ENCODE measurements at regions not wholly inside any gene's neighbourhood (a gene's known extent, or its start where the extent isn't known, plus 50 kb on each side); places are given as distances from the start of the nearest gene placed in this dataset.
"Not testable (repeated sequence)": the region's sequence is repeated elsewhere in the genome, so short reads cannot be mapped to it uniquely, and the experiment has no call there.

DNA sequence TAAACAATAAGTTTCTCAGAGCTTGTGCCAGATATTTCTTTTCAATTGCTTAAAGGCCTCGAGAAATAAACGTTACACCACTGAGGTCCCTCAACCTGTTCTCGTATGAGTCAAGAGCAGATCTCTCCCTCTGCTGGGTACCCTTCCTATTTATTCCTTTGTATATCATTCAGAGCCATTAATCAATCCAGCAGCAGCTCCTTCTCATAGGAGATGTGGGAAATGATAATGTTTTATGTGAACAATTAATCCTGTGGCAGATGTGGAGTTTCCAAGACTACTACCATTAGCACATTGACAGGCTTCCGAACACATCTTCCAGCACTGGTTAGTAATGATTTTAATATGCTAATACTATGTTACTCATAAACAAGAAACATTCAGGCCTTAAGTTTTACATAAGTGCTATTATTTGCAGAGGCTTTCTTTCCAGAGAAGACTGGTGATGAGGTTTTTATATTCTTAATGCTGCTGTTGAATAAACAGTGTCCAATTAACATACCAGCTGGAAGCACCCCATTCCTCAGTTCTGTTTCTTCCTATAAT, 196.5 kb downstream of the ZNF608 start:
- no peak for DNase-seq (ENCODE audit: low read depth)

DNA sequence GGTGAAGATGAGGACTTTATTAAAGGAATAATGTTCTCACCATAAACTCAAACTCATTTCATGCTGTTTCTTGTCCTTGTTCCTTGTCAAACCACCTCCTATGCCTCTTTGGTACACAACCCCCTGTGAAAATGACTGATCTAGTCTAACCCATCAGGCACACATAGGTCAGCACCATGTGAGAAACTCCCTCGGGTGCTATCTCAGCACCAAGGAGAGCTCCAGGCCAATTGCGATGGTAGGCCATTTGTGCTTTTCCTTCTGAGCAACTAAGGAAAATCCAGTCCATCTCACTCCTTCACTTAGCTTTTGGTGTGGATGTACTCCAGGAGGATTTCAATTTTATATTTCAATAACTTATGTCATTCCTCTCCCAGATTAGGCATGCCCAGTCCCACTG, 199.8 kb downstream of the ZNF608 start:
- no peak for DNase-seq (ENCODE audit: low read depth)

DNA sequence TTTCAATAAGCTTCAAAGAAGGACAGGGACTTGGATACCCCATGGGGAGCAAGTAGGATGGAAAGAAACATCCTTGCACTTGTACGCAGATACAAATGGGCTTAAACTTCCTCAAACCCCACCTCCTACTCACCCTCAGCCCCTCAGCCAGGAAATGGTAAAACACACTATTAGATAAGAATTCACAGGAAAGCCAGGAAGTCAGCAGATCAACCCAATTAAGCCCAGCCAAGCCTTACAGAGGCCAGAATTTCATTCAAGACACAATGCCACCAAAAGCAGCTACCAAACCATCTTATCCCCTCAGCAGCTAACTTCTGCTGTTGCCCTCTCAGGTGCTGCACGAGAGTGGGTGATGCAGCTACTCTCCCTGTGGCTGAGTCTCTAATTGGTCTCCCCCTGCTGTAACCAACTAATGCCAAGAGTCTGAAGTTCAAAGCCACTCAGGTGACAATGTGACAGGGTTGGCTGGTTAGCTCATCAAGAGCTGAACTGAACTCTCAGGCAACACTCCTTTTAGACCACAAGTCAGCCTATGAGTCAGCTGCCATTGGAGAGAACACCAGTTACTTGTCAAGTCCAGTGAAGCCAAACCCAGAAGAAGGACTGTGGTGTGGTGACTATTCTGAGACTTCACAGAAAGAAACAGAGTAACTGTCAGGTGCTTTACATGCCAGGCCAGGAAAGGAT, 201.9 kb downstream of the ZNF608 start:
- no peak for DNase-seq (ENCODE audit: low read depth)

DNA sequence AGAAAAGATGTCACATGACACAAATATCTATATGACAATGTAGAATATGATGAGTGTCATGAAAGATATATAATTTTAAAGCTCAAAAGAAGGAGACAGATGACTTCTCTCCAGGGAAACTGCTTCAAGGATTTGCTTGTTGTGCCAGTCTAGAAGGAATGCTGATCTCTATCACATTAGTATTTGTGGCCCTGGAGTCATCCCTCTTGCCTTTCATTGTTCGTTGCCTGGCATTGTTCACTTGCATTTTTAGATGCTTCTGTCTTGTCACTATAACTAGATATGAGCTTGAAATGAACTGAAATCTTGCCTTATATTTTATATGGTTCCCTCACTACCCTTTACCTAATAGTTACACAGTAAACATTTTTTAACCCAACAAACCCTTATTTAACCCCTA, 207.5 kb downstream of the ZNF608 start:
- no peak for DNase-seq (ENCODE audit: low read depth)

DNA sequence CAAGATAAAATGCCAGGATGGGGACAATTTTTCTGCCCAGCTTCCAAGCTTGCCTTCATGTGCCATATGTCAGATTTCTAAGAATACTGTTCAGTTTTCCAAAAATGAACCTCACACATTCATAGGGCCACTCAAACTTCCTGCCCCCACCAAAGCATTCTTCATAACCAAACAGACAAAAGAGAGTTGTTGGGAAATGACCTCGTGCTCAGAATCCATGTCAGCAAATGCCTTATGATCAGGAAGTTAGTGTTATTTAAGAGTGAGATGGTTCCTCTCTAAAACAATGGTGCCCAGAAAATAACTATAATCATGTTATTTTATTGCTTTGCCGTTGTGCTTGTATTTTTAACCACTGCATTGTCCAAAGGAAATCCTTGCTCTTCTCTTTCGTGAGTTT, 208.2 kb downstream of the ZNF608 start:
- no peak for DNase-seq (ENCODE audit: low read depth)

DNA sequence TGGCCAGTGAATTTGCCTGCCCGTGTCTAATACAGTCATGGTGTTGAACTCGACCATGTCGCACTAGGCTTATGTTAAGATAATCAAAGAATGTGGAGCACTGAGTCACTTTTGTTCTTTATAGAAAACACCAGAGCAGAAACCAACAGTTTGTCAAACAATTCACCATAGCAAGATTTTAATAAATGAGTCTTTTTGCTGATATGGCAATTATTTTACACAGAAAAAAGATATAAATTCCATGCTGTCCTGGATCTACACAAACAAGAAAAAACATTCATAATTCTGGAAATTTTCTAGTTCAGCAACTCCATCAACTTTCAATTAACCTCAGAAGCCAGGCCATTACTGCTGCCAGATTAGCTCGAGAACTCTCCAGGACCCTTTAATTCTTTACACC, 208.9 kb downstream of the ZNF608 start:
- DNase-seq (ENCODE audit: low read depth): no peak

DNA sequence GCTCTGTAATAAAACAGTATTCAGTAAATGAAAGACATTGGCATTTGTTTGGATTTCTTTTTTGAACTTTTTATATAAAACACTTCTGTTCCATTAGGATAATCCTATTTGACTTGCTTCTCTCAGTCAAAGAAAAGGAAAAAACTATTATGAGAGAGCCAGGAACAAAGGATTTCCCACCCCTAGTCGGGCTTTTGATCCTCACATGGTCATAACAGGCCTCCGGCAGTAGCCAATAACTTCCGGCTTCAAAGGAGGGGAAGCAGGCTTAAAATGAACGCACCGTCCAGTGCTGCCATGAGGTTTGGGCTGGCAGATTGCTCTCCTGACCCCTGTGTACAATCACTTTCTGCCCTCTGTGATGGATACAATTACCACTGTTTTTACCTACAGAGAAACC, 209.3 kb downstream of the ZNF608 start:
- no peak for DNase-seq (ENCODE audit: low read depth)

DNA sequence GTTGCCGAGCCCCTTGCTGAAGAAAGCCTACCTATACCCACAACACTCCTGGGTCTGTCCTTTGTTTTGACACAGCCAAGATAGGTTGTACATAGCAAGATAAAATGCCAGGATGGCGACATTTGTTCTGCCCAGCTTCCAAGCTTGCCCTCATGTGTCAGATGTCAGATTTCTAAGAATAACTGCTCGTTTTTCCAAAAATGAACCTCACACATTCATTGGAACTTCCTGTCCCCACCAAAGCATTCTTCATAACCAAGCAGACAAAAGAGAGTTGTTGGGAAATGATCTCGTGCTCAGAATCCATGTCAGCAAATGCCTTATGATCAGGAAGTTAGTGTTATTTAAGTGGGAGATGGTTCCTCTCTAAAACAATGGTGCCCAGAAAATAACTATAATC, 210.1 kb downstream of the ZNF608 start:
- no peak for DNase-seq (ENCODE audit: low read depth)

DNA sequence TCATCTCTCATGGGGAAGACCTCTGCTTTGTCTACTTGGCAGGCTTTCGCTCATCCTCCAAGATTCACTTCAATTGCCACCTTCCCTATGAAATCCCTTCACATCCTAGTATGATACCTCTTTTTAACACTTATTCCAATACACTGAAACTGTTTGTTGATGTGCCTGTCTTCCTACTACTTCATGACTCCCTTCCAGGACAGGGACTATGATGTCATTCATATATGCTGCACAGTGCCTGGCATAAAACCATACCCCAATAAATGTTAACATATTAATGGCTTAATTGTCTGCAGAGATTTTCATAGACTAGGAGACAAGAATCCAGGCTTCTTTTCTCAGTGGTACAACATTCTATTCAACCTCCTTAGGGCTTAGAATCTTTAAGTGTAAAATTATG, 215.5 kb downstream of the ZNF608 start:
- DNase-seq (ENCODE audit: low read depth): no peak

DNA sequence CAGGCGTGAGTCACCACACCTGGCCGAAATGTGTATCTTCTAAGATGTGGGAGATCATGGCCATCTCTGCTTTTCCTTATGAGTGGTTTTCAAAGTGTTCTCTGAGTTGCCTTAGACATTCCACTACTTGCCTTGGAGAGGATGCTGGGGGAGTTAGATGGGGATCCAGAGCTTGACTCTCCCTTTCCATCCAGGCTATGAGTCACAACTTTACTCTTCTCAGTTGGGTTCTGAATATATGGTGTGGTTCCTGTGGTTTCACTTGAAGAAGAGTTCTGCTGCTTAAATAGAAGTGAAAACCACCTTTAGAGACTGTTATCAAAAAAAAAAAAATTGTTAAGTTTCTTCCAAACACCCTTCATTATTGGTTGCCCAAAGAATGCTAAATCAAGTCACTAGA, 217.6 kb downstream of the ZNF608 start:
- no peak for DNase-seq (ENCODE audit: low read depth)

DNA sequence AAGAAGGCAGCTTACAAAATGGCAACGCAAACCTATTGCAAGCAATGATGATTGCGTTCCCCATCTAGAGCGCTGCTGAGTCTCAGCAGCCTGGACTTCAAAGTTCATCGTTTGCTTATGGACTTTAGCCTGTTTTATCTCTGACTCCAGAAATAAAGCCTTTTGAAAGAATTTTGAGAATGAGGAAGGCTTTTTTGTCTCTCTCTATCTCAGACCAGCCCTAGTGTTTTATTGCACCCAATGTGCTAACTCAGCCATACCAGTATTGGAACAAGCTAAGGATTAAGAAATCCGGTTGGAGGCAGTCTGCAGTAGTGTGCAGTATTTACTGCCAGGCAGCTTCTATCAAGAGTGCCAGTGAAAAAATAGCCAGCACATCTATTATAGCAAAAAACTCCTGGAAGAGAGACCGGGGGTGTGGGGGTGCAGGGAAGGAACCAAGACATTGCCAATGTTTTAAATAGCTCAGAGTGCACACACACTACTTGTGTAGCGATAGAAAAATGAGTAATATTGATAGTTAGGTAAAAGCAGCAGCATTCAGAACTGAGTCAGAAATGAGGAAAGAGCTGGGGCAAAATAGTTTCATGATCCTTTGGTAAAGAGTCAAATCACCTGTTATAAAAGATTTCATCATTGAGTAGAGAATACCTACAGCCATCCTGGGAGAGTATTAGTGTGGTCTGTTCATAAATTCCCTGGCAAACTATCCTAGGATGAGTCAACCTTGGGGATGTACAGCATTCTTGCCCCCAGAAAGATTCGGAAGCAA, 219.0 kb downstream of the ZNF608 start:
- DNase-seq (ENCODE audit: low read depth): no peak

DNA sequence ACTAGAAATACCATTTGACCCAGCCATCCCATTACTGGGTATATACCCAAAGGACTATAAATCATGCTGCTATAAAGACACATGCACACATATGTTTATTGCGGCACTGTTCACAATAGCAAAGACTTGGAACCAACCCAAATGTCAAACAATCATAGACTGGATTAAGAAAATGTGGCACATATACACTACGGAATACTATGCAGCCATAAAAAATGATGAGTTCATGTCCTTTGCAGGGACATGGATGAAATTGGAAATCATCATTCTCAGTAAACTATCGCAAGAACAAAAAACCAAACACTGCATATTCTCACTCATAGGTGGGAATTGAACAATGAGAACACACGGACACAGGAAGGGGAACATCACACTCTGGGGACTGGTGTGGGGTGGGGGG, 220.4 kb downstream of the ZNF608 start:
- DNase-seq (ENCODE audit: low read depth): not testable (repeated sequence)

DNA sequence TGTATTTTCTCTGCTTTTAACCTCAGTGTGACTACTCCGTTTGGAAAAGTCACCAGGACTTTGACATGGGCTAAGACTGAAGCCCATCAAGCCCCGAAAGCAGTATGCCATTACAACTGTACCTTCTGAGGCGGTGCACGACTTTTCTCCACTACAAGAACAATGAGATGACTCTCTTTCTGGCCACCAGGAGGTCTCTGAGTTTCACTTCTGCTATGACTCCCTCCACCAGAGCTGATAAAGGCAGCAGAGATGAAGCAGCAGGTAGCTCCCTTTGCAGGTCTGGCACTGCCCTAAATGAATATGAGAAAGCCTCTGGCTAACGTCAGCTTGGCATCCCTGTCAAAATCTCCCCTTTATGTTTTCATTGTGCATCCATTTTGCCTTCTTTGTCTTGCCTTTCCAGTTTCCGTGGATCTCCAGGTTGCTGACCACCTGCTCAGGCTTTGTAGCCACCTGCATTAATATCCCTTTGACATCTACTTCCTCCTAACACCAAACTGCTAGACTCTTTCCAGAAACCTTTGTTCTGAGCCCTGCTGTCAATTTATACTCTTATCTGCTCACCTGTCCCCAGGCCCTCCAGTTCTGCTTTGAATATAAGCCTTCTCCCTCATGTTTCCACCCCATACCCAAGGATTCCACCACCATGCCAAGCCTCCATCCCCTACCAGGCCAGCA, 221.7 kb downstream of the ZNF608 start:
- DNase-seq (ENCODE audit: low read depth): no peak

DNA sequence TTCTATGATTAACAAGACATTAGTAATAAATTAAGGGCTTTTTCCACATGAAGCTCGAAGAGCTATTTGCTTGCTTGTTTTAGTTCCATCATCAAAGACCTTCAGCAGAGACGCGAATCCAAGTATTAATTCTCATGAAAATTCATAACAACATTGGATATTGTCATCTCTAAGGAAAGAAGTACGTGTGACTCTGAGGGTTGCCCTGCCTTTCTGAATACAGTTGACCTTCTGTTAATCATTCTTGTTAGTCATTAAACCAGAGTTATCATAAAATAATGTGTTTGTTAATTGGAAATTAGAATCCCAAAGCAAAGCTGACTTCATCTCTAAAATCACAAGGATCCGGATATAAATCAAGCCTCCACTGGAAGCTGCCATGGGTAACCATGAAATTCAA, 222.5 kb downstream of the ZNF608 start:
- DNase-seq (ENCODE audit: low read depth): no peak

DNA sequence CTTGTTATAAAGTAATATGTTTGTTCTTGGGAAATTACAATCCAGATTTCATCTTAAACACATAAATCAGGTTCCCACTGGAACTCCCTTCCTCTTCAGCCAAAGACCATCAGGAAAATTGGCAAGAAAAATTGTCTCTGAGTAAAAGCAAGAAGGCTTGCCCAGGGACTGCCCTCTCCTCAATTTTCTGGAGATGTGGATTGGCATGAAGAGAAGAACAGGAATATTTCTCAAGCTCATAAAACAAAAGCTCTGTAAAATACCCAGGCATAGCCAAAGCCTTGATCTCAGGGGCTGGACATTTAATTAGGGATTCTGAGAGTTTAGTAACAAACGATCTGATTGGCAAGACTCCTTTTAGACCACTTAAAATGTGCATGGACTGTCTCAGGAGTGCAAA, 223.4 kb downstream of the ZNF608 start:
- no peak for DNase-seq (ENCODE audit: low read depth)

DNA sequence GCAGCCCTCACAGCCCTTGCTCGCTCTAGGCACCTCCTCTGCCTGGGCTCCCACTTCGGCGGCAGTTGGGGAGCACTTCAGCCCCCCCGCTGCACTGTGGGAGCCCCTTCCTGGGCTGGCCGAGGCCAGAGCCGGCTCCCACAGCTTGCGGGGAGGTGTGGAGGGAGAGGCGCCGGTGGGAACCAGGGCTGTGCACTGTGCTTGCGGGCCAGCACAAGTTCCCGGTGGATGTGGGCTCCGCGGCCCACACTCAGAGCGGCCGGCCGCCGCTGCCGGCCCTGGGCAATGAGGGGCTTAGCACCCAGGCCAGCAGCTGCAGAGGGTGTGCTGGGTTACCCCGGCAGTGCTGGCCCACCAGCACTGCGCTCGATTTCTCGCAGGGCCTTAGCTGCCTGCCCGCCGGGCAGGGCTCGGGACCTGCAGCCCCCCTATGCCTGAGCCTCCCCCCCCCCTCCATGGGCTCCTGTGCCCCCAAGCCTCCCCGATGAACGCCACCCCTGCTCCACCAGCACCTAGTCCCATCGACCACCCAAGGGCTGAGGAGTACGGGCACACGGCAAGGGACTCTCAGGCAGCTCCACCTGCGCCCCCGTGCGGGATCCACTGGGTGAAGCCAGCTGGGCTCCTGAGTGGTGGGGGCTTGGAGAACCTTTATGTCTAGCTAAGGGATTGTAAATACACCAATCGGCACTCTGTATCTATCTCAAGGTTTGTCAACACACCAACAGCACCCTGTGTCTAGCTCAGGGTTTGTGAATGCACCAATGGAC, 224.8 kb downstream of the ZNF608 start:
- no peak for DNase-seq (ENCODE audit: low read depth)

DNA sequence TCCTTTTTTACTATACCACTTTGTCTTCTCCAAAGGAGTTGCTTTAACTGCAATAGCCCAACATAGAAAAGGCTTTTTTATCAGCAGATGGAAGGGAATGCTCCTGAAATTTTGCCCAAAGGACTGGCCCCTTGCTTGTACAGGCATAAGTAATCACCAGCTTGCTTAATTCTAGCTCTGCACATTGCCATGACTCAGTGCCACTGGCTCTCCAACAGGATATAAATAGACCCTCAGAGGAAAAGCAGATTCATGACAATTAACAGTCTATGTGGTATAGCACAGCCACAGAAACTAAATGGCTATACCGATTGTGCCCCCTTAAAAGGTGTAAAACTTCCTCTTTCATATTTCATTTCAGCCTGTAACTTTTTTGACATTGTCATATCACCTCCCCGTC, 227.0 kb downstream of the ZNF608 start:
- DNase-seq (ENCODE audit: low read depth): no peak

DNA sequence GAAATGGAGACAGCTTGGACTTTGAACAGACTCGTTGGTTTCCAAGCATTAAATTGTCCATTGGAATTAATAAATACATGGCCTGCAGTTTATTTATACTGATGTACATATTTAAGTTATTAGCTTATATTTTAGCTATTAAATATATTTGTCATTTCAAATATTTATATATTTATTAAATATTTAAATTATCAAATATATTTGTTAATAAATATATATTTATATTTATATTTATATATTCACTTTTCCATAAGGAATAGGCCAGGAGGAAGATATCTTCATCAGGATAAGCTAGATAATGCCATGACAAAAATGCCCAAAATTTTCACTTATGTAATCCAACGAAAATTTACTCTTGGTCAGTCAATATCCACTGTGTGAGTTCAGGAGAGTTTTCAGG, 229.9 kb downstream of the ZNF608 start:
- no peak for DNase-seq (ENCODE audit: low read depth)

DNA sequence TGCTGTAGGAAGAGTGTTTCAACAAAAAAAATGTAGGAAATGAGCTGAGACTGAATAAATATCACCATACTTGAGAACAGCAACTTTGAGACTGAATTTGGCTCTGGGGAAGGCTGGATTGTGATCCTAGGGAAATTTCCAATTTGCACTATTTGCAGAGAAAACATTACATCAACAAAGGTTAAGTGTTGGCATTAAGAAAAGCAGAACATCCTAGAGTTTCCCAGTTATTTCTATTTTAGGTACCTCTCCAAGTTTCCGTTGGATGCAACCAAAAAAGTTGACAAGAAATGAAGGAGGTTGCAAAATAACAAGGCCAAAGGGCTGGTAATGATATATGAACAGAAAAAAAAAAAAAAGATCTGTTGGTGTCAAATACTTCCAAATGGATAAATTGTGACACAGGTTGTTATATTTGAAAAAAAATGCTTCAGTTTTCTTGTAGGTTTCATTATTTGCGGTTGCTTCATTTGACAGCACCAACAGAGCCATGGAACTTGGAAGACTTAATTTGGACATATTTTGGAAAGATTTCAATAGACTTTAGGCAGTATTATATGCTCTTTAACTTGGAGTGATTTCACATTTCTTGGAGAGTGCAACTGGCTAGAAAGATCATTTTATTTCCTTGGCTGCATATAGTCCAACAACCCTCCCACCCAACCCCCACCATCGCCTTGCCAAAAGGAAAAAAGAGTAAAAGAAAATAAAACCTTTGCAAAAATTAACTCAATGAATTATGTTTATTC, 230.8 kb downstream of the ZNF608 start:
- DNase-seq (ENCODE audit: low read depth): no peak

DNA sequence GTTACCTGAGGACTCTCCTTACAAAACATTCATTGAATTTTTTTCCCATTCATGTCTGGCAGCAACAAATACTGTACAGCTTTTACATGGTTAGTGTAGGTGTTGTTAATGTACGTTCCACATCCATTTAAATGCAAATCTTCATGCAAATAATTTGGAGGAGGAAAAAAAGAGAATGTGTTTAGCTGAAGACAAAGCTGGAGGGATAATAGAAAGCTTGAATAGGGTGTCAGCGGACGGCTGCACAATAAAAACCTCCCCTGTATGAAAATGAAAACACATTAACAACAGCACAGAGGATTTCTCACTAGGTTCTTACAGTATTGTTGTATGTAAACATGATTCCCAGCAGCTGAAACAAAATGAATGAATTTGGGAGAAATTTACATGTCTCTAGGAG, 231.5 kb downstream of the ZNF608 start:
- no peak for DNase-seq (ENCODE audit: low read depth)

DNA sequence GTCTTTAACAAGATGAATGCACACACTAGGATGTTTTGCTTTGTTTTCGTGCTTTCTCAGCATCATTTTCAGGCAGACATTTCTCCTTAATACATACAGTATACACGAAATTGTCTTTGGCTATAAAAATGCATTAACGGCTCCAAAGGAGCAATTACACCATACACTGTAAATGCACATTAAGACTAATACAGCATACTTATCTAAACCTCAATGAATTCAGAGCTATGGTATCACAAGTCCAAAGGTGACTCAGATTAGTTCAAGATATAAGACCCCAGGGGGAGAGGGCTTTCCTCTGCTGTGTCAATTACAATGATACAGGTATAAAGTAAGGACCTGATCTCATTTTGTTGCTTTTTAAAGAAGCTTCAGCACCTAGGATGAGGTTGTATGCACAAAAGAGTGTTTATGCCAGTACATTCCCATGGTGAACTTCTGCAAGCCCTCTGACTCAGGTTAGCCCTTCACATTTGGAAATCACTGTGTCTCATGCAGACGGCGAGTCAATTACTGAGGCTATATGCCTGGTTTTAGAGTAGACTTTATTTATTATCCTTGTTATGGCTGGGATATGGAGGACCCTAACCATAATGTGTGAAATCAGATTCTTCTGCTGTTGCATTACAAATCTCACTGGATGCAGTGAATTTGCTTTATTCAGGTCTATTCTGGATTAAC, 233.3 kb downstream of the ZNF608 start:
- no peak for DNase-seq (ENCODE audit: low read depth)
